ENCODE measurements at regions not wholly inside any gene's neighbourhood (a gene's known extent, or its start where the extent isn't known, plus 50 kb on each side); places are given as distances from the start of the nearest gene placed in this dataset.

- Histone ChIP-seq H3K36me3 (ENCODE audit: insufficient read depth, low read length) (no peaks in the 10 kb centered on the region), H2AFZ (ENCODE audit: low read depth, low read length) (no peak overlapping the region), H3K27ac (ENCODE audit: low read length) (no peak overlapping the region), H3K27me3 (ENCODE audit: insufficient read depth, low read length, poor library complexity) (peaks cover 2% of the 10 kb centered on the region), H3K4me2 (ENCODE audit: insufficient read depth, low read length) (no peak overlapping the region), H3K9ac (ENCODE audit: low read depth, low read length) (no peak overlapping the region), H4K20me1 (ENCODE audit: insufficient read depth, low read length) (no peaks in the 10 kb centered on the region), H3K9me3 (ENCODE audit: insufficient read depth, low read length, severe bottlenecking) (no peaks in the 10 kb centered on the region), H3K4me1 (ENCODE audit: insufficient read depth, low read length) (no peaks in the 10 kb centered on the region), H3K4me3 (ENCODE audit: low read depth in 1 of 2, low read length in 2 of 2) (no peak overlapping the region), H3K79me2 (ENCODE audit: insufficient read depth, low read length) (no peaks in the 10 kb centered on the region)
- TF ChIP-seq CTCF (IDR thresholded peaks at IDR 0.05; ENCODE audit: borderline replicate concordance, extremely low read depth, low read length, poor library complexity, severe bottlenecking) (no peak), EZH2 (IDR thresholded peaks at IDR 0.05; ENCODE audit: borderline replicate concordance, low read depth, low read length, severe bottlenecking) (no peak)
- DNase-seq (no peak), ATAC-seq (ENCODE audit: insufficient read depth, low read depth) (no peak)
Measured at GRCh38 chr5:155252025-155252424, 238.5 kb downstream of the KIF4B start.

DNA sequence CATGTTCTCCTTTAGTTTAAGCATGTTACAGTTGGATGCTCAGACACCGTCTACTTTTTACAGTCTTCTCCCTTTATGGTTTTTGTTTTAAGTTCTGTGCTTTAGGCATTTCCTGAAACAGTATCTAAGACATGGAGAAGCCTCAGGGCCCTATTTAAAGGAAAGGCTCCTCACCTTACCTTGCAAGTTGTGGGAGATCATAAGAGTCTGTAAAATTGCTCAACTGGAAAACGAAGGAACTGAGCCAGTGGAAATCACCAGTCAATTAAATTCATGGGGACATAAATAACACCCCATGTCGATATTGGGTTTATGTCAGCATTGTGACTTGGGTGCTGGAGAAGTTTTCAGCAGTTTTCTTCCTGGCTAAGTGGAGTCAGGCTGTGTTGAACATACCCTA is 239.2 kb downstream of the KIF4B start:
- H2AFZ ChIP-seq (ENCODE audit: low read depth, low read length) = no peak overlapping the region
- no peaks in the 10 kb centered on the region for H3K4me1 ChIP-seq (ENCODE audit: insufficient read depth, low read length)
- no peak overlapping the region for H3K27ac ChIP-seq (ENCODE audit: low read length)
- no peaks in the 10 kb centered on the region for H3K9me3 ChIP-seq (ENCODE audit: insufficient read depth, low read length, severe bottlenecking)
- H3K9ac ChIP-seq (ENCODE audit: low read depth, low read length) = no peak overlapping the region
- peaks cover 2% of the 10 kb centered on the region for H3K27me3 ChIP-seq (ENCODE audit: insufficient read depth, low read length, poor library complexity)
- H3K4me2 ChIP-seq (ENCODE audit: insufficient read depth, low read length) = no peak overlapping the region
- no peaks in the 10 kb centered on the region for H4K20me1 ChIP-seq (ENCODE audit: insufficient read depth, low read length)
- no peak for ATAC-seq (ENCODE audit: insufficient read depth, low read depth)
- H3K36me3 ChIP-seq (ENCODE audit: insufficient read depth, low read length) = no peaks in the 10 kb centered on the region
- no peak for TF ChIP-seq EZH2 (IDR thresholded peaks at IDR 0.05; ENCODE audit: borderline replicate concordance, low read depth, low read length, severe bottlenecking)
- TF ChIP-seq CTCF (IDR thresholded peaks at IDR 0.05; ENCODE audit: borderline replicate concordance, extremely low read depth, low read length, poor library complexity, severe bottlenecking) = no peak
- no peaks in the 10 kb centered on the region for H3K79me2 ChIP-seq (ENCODE audit: insufficient read depth, low read length)
- H3K4me3 ChIP-seq (ENCODE audit: low read depth in 1 of 2, low read length in 2 of 2) = no peak overlapping the region
- no peak for DNase-seq

- H3K27me3 ChIP-seq (ENCODE audit: insufficient read depth, low read length, poor library complexity) = peaks cover 2% of the 10 kb centered on the region
- TF ChIP-seq EZH2 (IDR thresholded peaks at IDR 0.05; ENCODE audit: borderline replicate concordance, low read depth, low read length, severe bottlenecking) (no peak), CTCF (IDR thresholded peaks at IDR 0.05; ENCODE audit: borderline replicate concordance, extremely low read depth, low read length, poor library complexity, severe bottlenecking) (no peak)
- DNase-seq (no peak), ATAC-seq (ENCODE audit: insufficient read depth, low read depth) (no peak)
- H4K20me1 ChIP-seq (ENCODE audit: insufficient read depth, low read length) = no peaks in the 10 kb centered on the region
- no peaks in the 10 kb centered on the region for H3K79me2 ChIP-seq (ENCODE audit: insufficient read depth, low read length)
- H3K27ac ChIP-seq (ENCODE audit: low read length) = no peak overlapping the region
- no peak overlapping the region for H2AFZ ChIP-seq (ENCODE audit: low read depth, low read length)
- no peak overlapping the region for H3K4me3 ChIP-seq (ENCODE audit: low read depth in 1 of 2, low read length in 2 of 2)
- no peaks in the 10 kb centered on the region for H3K9me3 ChIP-seq (ENCODE audit: insufficient read depth, low read length, severe bottlenecking)
- no peak overlapping the region for H3K9ac ChIP-seq (ENCODE audit: low read depth, low read length)
- no peak overlapping the region for H3K4me2 ChIP-seq (ENCODE audit: insufficient read depth, low read length)
- no peaks in the 10 kb centered on the region for H3K36me3 ChIP-seq (ENCODE audit: insufficient read depth, low read length)
- no peaks in the 10 kb centered on the region for H3K4me1 ChIP-seq (ENCODE audit: insufficient read depth, low read length)
Measured at GRCh38 chr5:155254399-155254798, 240.8 kb downstream of the KIF4B start.

GRCh38 chr5:155258161-155258560 is 244.6 kb downstream of the KIF4B start:
- TF ChIP-seq CTCF (IDR thresholded peaks at IDR 0.05; ENCODE audit: borderline replicate concordance, extremely low read depth, low read length, poor library complexity, severe bottlenecking) (no peak), EZH2 (IDR thresholded peaks at IDR 0.05; ENCODE audit: borderline replicate concordance, low read depth, low read length, severe bottlenecking) (no peak)
- Histone ChIP-seq H2AFZ (ENCODE audit: low read depth, low read length) (no peak overlapping the region), H3K9ac (ENCODE audit: low read depth, low read length) (no peak overlapping the region), H3K79me2 (ENCODE audit: insufficient read depth, low read length) (no peaks in the 10 kb centered on the region), H3K36me3 (ENCODE audit: insufficient read depth, low read length) (no peaks in the 10 kb centered on the region), H3K4me1 (ENCODE audit: insufficient read depth, low read length) (no peaks in the 10 kb centered on the region), H3K4me2 (ENCODE audit: insufficient read depth, low read length) (no peak overlapping the region), H3K9me3 (ENCODE audit: insufficient read depth, low read length, severe bottlenecking) (no peaks in the 10 kb centered on the region), H3K27me3 (ENCODE audit: insufficient read depth, low read length, poor library complexity) (no peaks in the 10 kb centered on the region), H3K27ac (ENCODE audit: low read length) (no peak overlapping the region), H4K20me1 (ENCODE audit: insufficient read depth, low read length) (no peaks in the 10 kb centered on the region), H3K4me3 (ENCODE audit: low read depth in 1 of 2, low read length in 2 of 2) (no peak overlapping the region)
- DNase-seq (no peak), ATAC-seq (ENCODE audit: insufficient read depth, low read depth) (no peak)

Data from DND-41 (cell line).